Chondrocyte (in vitro differentiated cells): ENCODE measurements at regions not wholly inside any gene's neighbourhood (a gene's known extent, or its start where the extent isn't known, plus 50 kb on each side); places are given as distances from the start of the nearest gene placed in this dataset.

ENCODE experiments used
- DNase-seq: peaks from one replicate; pipeline ENCODE4 v3.0.0; 2021; ENCODE audit warnings: mixed read lengths, low spot score
- H3K27ac Mint-ChIP-seq: one replicate; pipeline ENCODE4 v1.8.0; 2021; ENCODE audit warnings: mild to moderate bottlenecking, moderate library complexity, mixed read lengths; ENCODE audit not compliant: unreplicated experiment
- H3K27me3 Mint-ChIP-seq: 2 replicates; pipeline ENCODE4 v1.8.0; 2021; ENCODE audit warnings: low read depth, mixed read lengths
- H3K36me3 Mint-ChIP-seq: 2 replicates; pipeline ENCODE4 v1.8.0; 2021; ENCODE audit warnings: low read depth, mixed read lengths
- H3K4me1 Mint-ChIP-seq: 2 replicates; pipeline ENCODE4 v1.8.0; 2021; ENCODE audit warnings: low read depth, mild to moderate bottlenecking, mixed read lengths
- H3K4me3 Mint-ChIP-seq: one replicate; pipeline ENCODE4 v1.8.0; 2021; ENCODE audit warnings: mild to moderate bottlenecking, moderate library complexity, mixed read lengths; ENCODE audit not compliant: unreplicated experiment
- H3K9me3 Mint-ChIP-seq: 2 replicates; pipeline ENCODE4 v1.8.0; 2021; ENCODE audit warnings: low read depth, mixed read lengths
- TF ChIP-seq, protein P1 (sequence below): fragments of 200-600 bp; sonication (generic); IDR thresholded peaks from 2 replicates; pipeline ENCODE4 v1.5.0; 2021; ENCODE audit warnings: antibody characterized with exemption, mild to moderate bottlenecking, moderate library complexity

DNA sequence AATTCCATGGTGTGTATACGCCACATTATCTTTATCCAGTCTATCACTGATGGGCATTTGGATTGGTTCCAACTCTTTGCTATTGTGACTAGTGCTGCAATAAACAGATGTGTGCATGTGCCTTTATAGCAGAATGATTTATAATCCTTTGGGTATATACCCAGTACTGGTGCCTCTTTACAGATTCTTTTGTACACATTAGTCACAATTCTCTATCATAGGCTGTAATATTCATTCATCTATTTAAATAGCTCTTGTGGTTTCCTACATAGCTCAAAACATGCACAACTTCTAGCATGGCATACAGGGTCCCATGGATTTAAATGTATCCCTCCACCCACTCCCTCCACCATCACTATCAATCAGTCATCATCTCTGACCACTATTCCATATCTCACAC lies 324.1 kb upstream of the CADM2 start:
- H3K27me3 Mint-ChIP-seq: peaks cover 8% of the 10 kb centered on the region
- H3K9me3 Mint-ChIP-seq: peaks cover 3% of the 10 kb centered on the region
- H3K36me3 Mint-ChIP-seq: no peaks in the 10 kb centered on the region
- no peak overlapping the region for H3K4me3 Mint-ChIP-seq
- no peak for DNase-seq
- no peak overlapping the region for H3K27ac Mint-ChIP-seq
- TF ChIP-seq, protein P1, sequence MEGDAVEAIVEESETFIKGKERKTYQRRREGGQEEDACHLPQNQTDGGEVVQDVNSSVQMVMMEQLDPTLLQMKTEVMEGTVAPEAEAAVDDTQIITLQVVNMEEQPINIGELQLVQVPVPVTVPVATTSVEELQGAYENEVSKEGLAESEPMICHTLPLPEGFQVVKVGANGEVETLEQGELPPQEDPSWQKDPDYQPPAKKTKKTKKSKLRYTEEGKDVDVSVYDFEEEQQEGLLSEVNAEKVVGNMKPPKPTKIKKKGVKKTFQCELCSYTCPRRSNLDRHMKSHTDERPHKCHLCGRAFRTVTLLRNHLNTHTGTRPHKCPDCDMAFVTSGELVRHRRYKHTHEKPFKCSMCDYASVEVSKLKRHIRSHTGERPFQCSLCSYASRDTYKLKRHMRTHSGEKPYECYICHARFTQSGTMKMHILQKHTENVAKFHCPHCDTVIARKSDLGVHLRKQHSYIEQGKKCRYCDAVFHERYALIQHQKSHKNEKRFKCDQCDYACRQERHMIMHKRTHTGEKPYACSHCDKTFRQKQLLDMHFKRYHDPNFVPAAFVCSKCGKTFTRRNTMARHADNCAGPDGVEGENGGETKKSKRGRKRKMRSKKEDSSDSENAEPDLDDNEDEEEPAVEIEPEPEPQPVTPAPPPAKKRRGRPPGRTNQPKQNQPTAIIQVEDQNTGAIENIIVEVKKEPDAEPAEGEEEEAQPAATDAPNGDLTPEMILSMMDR: no peak
- H3K4me1 Mint-ChIP-seq: no peaks in the 10 kb centered on the region

DNA sequence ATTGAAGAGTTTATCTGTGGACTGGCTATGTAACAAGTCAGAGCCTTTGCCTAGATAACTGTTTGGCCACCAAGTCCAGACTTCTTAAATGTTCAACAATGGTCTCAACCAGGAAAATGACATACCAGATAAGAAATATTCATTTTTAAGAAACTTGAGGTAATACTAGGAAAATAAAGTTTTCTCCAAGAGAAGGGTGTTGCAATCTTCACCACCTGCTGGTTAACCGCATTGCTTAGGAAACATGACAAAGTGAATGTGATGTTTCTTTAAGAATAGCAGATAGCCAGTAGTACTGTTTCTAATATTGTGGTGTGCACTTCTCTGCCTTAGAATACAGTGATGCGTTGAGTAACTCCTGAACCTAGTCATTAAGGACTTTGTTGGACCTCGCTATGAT lies 321.5 kb upstream of the CADM2 start:
- Mint-ChIP-seq H3K27me3 (peaks cover 7% of the 10 kb centered on the region), H3K27ac (no peak overlapping the region), H3K4me1 (no peaks in the 10 kb centered on the region), H3K9me3 (peaks cover 3% of the 10 kb centered on the region), H3K36me3 (no peaks in the 10 kb centered on the region), H3K4me3 (no peak overlapping the region)
- no peak for DNase-seq
- TF ChIP-seq, protein P1: no peak

DNA sequence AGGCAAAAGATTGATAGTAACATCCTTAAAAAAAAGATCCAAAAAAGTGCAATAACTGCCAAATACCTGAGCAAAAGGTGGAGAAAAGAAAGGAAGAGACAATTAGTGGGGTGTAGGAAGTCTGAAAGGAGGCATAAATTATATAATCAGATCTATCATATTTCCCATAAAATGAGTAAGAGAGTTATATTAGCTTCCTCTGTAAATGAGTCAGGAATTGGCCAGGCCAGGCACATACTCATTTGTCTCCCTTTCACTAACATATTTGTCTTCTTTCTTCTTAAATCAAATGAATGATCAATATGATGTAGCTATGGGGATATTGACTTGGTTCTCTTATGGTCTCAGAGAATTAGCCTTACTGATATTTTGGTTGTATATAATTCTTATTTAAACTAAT lies 292.3 kb upstream of the CADM2 start:
- no peak overlapping the region for H3K27ac Mint-ChIP-seq
- peaks cover 2% of the 10 kb centered on the region for H3K9me3 Mint-ChIP-seq
- no peaks in the 10 kb centered on the region for H3K4me1 Mint-ChIP-seq
- no peaks in the 10 kb centered on the region for H3K36me3 Mint-ChIP-seq
- TF ChIP-seq, protein P1: no peak
- no peak overlapping the region for H3K4me3 Mint-ChIP-seq
- peaks cover 1% of the 10 kb centered on the region for H3K27me3 Mint-ChIP-seq
- no peak for DNase-seq

DNA sequence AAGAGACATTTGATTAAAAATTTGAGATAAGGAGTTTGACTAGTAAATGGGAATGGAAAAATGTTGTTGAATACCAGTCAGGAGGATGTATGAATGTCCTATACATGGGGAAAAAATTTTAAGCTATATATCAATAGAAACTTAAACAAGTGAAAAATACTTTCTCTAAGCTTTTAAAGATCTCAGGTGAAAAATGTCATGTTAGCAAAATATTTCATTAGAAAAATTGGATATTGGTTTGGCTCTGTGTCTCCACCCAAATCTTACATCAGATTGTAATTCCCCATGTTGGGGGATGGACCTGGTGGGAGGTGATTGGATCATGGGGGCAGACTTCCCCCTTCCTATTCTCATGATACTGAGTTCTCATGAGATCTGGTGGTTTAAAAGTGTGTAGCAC lies 279.6 kb upstream of the CADM2 start:
- Mint-ChIP-seq H3K4me3 (no peak overlapping the region), H3K36me3 (no peaks in the 10 kb centered on the region), H3K27ac (no peak overlapping the region)

DNA sequence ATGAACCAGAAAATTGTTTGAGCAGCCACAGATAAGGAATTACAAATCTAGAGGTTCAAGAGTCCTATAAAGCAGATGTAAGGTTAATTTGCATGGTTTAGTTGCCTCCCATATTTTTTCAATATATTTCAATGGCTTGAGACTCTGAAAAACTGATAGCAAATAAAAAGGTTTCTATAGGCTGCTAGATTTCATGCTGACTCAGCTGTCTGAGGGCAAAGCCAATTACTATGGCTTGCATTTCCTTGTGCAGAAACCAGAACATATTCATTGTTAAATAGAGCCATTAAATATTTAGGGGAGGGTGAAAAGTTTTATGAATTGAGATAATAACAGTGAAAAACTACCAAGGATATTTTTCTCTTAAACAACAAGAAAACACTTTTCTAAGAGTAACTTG lies 278.1 kb upstream of the CADM2 start:
- TF ChIP-seq, protein P1: no peak
- Mint-ChIP-seq H3K9me3 (peaks cover 5% of the 10 kb centered on the region), H3K4me3 (no peak overlapping the region), H3K36me3 (no peaks in the 10 kb centered on the region), H3K27me3 (no peaks in the 10 kb centered on the region), H3K4me1 (no peaks in the 10 kb centered on the region), H3K27ac (no peak overlapping the region)
- DNase-seq: no peak

More for the DNA sequence above, 279.6 kb upstream of the CADM2 start:
- no peak for DNase-seq
- Mint-ChIP-seq H3K4me1 (no peaks in the 10 kb centered on the region), H3K9me3 (peaks cover 5% of the 10 kb centered on the region), H3K27me3 (no peaks in the 10 kb centered on the region)
- TF ChIP-seq, protein P1: no peak
